HCT116 (cell line): ENCODE measurements at regions not wholly inside any gene's neighbourhood (a gene's known extent, or its start where the extent isn't known, plus 50 kb on each side); places are given as distances from the start of the nearest gene placed in this dataset.

Source experiments
- ATAC-seq: fragments of 200-7000 bp; cut with Tn5 transposase; 2 replicates; pipeline ENCODE4 v1.9.1; 2020; ENCODE audit warnings: mild to moderate bottlenecking, moderate library complexity
- BruUV-seq: library from RNA; stranded (reverse); fragments of 400-500 nt; replicated peaks from 2 replicates; lab custom pipeline; 2021; lab: Mats Ljungman, UMichigan
- CTCF ChIA-PET: fragments of 300-600 bp; sonication (Branson Sonifier 250); formaldehyde crosslinking; loops from one replicate; lab custom pipeline; 2021; ENCODE audit warnings: antibody characterized with exemption; lab: Charles Lee
- POLR2A ChIA-PET: fragments of 300-600, 350-600 bp; sonication (Branson Sonifier 250); formaldehyde crosslinking; loops from one replicate; lab custom pipeline; 2021; ENCODE audit warnings: antibody characterized with exemption; lab: Charles Lee
- RAD21 ChIA-PET, 2 experiments: fragments of 300-600 bp; sonication (Branson Sonifier 250); formaldehyde crosslinking; loops; one replicate each; lab custom pipeline; 2023; ENCODE audit warnings: low total read pairs in 2 of 2; ENCODE audit not compliant: uncharacterized antibody in 2 of 2, unreplicated experiment in 2 of 2, low non-redundant PET in 1 of 2; lab: Charles Lee
- DNase-seq: peaks from one replicate; pipeline ENCODE4 v3.0.0-alpha.2; 2010; ENCODE audit warnings: low read depth, low spot score
- H2AFZ ChIP-seq: fragments of 200-600 bp; shearing (Covaris generic), sonication (generic); 2 replicates; pipeline ENCODE4 v1.6.1; 2017; ENCODE audit warnings: low read depth, mixed run types, mixed read lengths, antibody characterized with exemption, low read length; ENCODE audit not compliant: poor library complexity, severe bottlenecking
- H3K27ac ChIP-seq: 2 replicates; pipeline ENCODE4 v1.5.1; 2012; ENCODE audit warnings: low read depth, low read length
- H3K27me3 ChIP-seq: fragments of 200-600 bp; sonication (generic); 2 replicates; pipeline ENCODE4 v1.6.1; 2016; ENCODE audit warnings: mixed run types, low read length, mixed read lengths; ENCODE audit not compliant: insufficient read depth
- H3K36me3 ChIP-seq, 2 experiments: fragments of 200-500 bp in 1 of 2; fragments of 200-600 bp in 1 of 2; sonication (Bioruptor generic) in 1 of 2; sonication (generic) in 1 of 2; 2 replicates each; pipeline versions ENCODE4 v1.5.1 to v1.6.1; 2014 to 2016; ENCODE audit warnings: low read length in 2 of 2, inconsistent platforms in 1 of 2, mixed read lengths in 1 of 2, mixed run types in 1 of 2; ENCODE audit not compliant: insufficient read depth in 2 of 2, control insufficient read depth in 1 of 2
- H3K4me1 ChIP-seq, 2 experiments: fragments of 200-600 bp in 1 of 2; sonication (generic) in 1 of 2; 2 replicates each; pipeline versions ENCODE4 v1.5.1 to v1.6.1; 2012 to 2017; ENCODE audit warnings: low read length in 2 of 2, inconsistent platforms in 1 of 2, mild to moderate bottlenecking in 1 of 2, mixed read lengths in 1 of 2, mixed run types in 1 of 2, moderate library complexity in 1 of 2; ENCODE audit not compliant: insufficient read depth in 2 of 2, control insufficient read depth in 1 of 2
- H3K4me2 ChIP-seq: fragments of 200-600 bp; sonication (generic); 2 replicates; pipeline ENCODE4 v1.6.1; 2017; ENCODE audit warnings: mixed run types, low read length, mixed read lengths
- H3K4me3 ChIP-seq, 2 experiments: fragments of 200-600 bp in 1 of 2; sonication (generic) in 1 of 2; replicated peaks in 1 of 2; 2 replicates each; pipeline ENCODE4 v1.5.1; 2011 to 2016; ENCODE audit warnings: low read length in 2 of 2, control low read depth in 1 of 2, low read depth in 1 of 2, mild to moderate bottlenecking in 1 of 2, mixed read lengths in 1 of 2, mixed run types in 1 of 2
- H3K79me2 ChIP-seq: fragments of 200-600 bp; sonication (generic); 2 replicates; pipeline ENCODE4 v1.6.1; 2017; ENCODE audit warnings: mild to moderate bottlenecking, mixed run types, low read length, moderate library complexity, mixed read lengths; ENCODE audit not compliant: insufficient read depth
- H3K9ac ChIP-seq: fragments of 200-600 bp; sonication (generic); 2 replicates; pipeline ENCODE4 v1.6.1; 2016; ENCODE audit warnings: low read length, mixed read lengths
- H3K9me2 ChIP-seq: fragments of 200-600 bp; sonication (generic), shearing (Covaris generic); 2 replicates; pipeline ENCODE4 v1.6.1; 2017; ENCODE audit warnings: mixed run types, mild to moderate bottlenecking, moderate library complexity; ENCODE audit not compliant: insufficient read depth
- H3K9me3 ChIP-seq, 2 experiments: fragments of 200-500 bp in 1 of 2; fragments of 200-600 bp in 1 of 2; sonication (Bioruptor generic) in 1 of 2; sonication (generic) in 1 of 2; 2 replicates each; pipeline ENCODE4 v1.6.1; 2014 to 2017; ENCODE audit warnings: low read length in 2 of 2, mixed read lengths in 2 of 2, inconsistent platforms in 1 of 2, low read depth in 1 of 2, mild to moderate bottlenecking in 1 of 2, mixed run types in 1 of 2, moderate library complexity in 1 of 2; ENCODE audit not compliant: control insufficient read depth in 1 of 2, insufficient read depth in 1 of 2
- H4K20me1 ChIP-seq: fragments of 200-600 bp; sonication (generic), shearing (Covaris generic); 2 replicates; pipeline ENCODE4 v1.6.1; 2017; ENCODE audit warnings: mixed run types, mild to moderate bottlenecking, moderate library complexity; ENCODE audit not compliant: insufficient read depth
- CBX3 ChIP-seq: IDR thresholded peaks from 2 replicates; pipeline ENCODE4 v1.6.1; 2012; ENCODE audit warnings: low read depth
- CTCF ChIP-seq, 3 experiments: fragments of 200-600 bp in 1 of 3; sonication (generic) in 1 of 3; IDR thresholded peaks in 2 of 3; conservative IDR thresholded peaks in 1 of 3; 2 replicates each; pipeline ENCODE4 v1.5.1; 2012 to 2017; ENCODE audit warnings: low read depth in 2 of 3, low read length in 2 of 3, antibody characterized with exemption in 1 of 3, borderline replicate concordance in 1 of 3, control low read depth in 1 of 3, mild to moderate bottlenecking in 1 of 3, mixed read lengths in 1 of 3, mixed run types in 1 of 3, moderate library complexity in 1 of 3; ENCODE audit not compliant: insufficient read depth in 1 of 3
- ELF1 ChIP-seq: IDR thresholded peaks from 2 replicates; pipeline ENCODE4 v1.6.1; 2012; ENCODE audit warnings: low read depth, borderline replicate concordance
- RAD21 ChIP-seq: IDR thresholded peaks from 2 replicates; pipeline ENCODE4 v1.6.1; 2012; ENCODE audit warnings: low read depth, mild to moderate bottlenecking
- SIN3A ChIP-seq: IDR thresholded peaks from 2 replicates; pipeline ENCODE4 v1.6.1; 2012; ENCODE audit warnings: low read depth
- TCF7L2 ChIP-seq: IDR thresholded peaks from 2 replicates; pipeline ENCODE4 v1.7.0; 2011; ENCODE audit warnings: borderline replicate concordance, inconsistent platforms; ENCODE audit not compliant: insufficient read depth, insufficient read length; ENCODE audit errors: extremely low read depth
- YY1 ChIP-seq: IDR thresholded peaks from 2 replicates; pipeline ENCODE4 v1.6.1; 2011; ENCODE audit warnings: low read length, low read depth, moderate library complexity, mild to moderate bottlenecking; ENCODE audit not compliant: insufficient replicate concordance; ENCODE audit errors: extremely low read depth
- ZBTB33 ChIP-seq: IDR thresholded peaks from 2 replicates; pipeline ENCODE4 v1.6.1; 2011; ENCODE audit warnings: mild to moderate bottlenecking, low read length, moderate library complexity; ENCODE audit not compliant: insufficient replicate concordance; ENCODE audit errors: extremely low read depth
- ZFX ChIP-seq: fragments of 450-650 bp; IDR thresholded peaks from 2 replicates; pipeline ENCODE4 v1.6.1; 2017
- intact Hi-C: fragments of 100-400 bp; cut with micrococcal nuclease; formaldehyde crosslinking; loops from 2 replicates; pipeline ENCODE4 v1.10.0; 2022
- TF ChIP-seq, protein P1 (sequence below): IDR thresholded peaks from 2 replicates; pipeline ENCODE4 v1.6.1; 2012; ENCODE audit warnings: low read depth

DNA sequence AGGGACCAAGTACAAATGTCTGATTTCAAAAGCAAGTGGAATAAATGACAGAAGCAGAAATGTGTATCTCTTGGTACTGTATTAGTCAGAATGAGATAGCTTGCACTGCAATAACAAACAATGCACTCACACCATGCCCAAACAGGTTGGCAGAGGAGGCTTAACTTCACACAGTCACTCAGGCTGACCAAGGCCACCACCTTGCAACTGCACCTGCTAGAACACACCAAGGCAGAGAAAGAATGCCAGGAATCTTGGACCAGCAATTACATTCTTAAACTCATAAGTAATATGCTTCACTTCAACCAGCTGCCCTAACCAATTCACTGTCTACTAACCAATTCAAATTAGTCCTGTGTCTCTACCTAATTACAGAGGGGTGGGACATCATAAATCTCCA, 378.3 kb downstream of the BCL11B start:
- intact Hi-C loops: no loop called here
- H3K9me2 ChIP-seq: no peaks in the 10 kb centered on the region
- H3K9ac ChIP-seq: no peak overlapping the region
- no peaks in the 10 kb centered on the region for H4K20me1 ChIP-seq
- no peaks in the 10 kb centered on the region for H3K9me3 ChIP-seq
- ChIA-PET CTCF (no interaction called here), POLR2A (no interaction called here), RAD21 (no interaction called here)
- no peak overlapping the region for H2AFZ ChIP-seq
- TF ChIP-seq ZFX: no peak
- TF ChIP-seq YY1: no peak
- TF ChIP-seq RAD21: no peak
- no peak for TF ChIP-seq ZBTB33
- TF ChIP-seq ELF1: no peak
- no peak for TF ChIP-seq TCF7L2
- TF ChIP-seq CBX3: no peak
- TF ChIP-seq CTCF (IDR thresholded peaks at IDR 0.05 in 2 of 3, conservative IDR thresholded peaks at IDR 0.05 in 1 of 3; ENCODE audit: borderline replicate concordance in 1 of 3, insufficient read depth in 1 of 3, low read depth in 2 of 3, low read length in 2 of 3): no peak
- TF ChIP-seq SIN3A: no peak
- TF ChIP-seq, protein P1, sequence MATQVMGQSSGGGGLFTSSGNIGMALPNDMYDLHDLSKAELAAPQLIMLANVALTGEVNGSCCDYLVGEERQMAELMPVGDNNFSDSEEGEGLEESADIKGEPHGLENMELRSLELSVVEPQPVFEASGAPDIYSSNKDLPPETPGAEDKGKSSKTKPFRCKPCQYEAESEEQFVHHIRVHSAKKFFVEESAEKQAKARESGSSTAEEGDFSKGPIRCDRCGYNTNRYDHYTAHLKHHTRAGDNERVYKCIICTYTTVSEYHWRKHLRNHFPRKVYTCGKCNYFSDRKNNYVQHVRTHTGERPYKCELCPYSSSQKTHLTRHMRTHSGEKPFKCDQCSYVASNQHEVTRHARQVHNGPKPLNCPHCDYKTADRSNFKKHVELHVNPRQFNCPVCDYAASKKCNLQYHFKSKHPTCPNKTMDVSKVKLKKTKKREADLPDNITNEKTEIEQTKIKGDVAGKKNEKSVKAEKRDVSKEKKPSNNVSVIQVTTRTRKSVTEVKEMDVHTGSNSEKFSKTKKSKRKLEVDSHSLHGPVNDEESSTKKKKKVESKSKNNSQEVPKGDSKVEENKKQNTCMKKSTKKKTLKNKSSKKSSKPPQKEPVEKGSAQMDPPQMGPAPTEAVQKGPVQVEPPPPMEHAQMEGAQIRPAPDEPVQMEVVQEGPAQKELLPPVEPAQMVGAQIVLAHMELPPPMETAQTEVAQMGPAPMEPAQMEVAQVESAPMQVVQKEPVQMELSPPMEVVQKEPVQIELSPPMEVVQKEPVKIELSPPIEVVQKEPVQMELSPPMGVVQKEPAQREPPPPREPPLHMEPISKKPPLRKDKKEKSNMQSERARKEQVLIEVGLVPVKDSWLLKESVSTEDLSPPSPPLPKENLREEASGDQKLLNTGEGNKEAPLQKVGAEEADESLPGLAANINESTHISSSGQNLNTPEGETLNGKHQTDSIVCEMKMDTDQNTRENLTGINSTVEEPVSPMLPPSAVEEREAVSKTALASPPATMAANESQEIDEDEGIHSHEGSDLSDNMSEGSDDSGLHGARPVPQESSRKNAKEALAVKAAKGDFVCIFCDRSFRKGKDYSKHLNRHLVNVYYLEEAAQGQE: no peak
- H3K4me2 ChIP-seq: no peak overlapping the region
- H3K27me3 ChIP-seq: peaks cover 20% of the 10 kb centered on the region
- H3K4me3 ChIP-seq: no peak overlapping the region
- BruUV-seq: no TSS peak
- no peak overlapping the region for H3K27ac ChIP-seq
- no peaks in the 10 kb centered on the region for H3K4me1 ChIP-seq
- no peaks in the 10 kb centered on the region for H3K36me3 ChIP-seq
- no peaks in the 10 kb centered on the region for H3K79me2 ChIP-seq
- ATAC-seq (no peak), DNase-seq (no peak)
